Testis (tissue), 2 donors: ENCODE measurements at regions not wholly inside any gene's neighbourhood (a gene's known extent, or its start where the extent isn't known, plus 50 kb on each side); places are given as distances from the start of the nearest gene placed in this dataset.

Source experiments
- CTCF ChIP-seq, 3 experiments: fragments of 450-650 bp in 2 of 3; fragments of 200-600 bp in 1 of 3; sonication (generic) in 1 of 3; IDR thresholded peaks; one replicate each; pipeline ENCODE4 v1.5.1; 2016 to 2019; ENCODE audit warnings: antibody characterized with exemption in 3 of 3, mild to moderate bottlenecking in 2 of 3, moderate library complexity in 1 of 3
- POLR2A ChIP-seq: fragments of 450-650 bp; IDR thresholded peaks from one replicate; pipeline ENCODE4 v1.6.1; 2017; ENCODE audit warnings: antibody characterized with exemption, mild to moderate bottlenecking, moderate library complexity

GRCh38 chr18:52130624-52131301 lies 209.2 kb upstream of the DCC start:
- no peak for TF ChIP-seq CTCF (IDR thresholded peaks at IDR 0.05)
- no peak for TF ChIP-seq POLR2A
